ENCODE measurements at regions not wholly inside any gene's neighbourhood (a gene's known extent, or its start where the extent isn't known, plus 50 kb on each side); places are given as distances from the start of the nearest gene placed in this dataset.

DNA sequence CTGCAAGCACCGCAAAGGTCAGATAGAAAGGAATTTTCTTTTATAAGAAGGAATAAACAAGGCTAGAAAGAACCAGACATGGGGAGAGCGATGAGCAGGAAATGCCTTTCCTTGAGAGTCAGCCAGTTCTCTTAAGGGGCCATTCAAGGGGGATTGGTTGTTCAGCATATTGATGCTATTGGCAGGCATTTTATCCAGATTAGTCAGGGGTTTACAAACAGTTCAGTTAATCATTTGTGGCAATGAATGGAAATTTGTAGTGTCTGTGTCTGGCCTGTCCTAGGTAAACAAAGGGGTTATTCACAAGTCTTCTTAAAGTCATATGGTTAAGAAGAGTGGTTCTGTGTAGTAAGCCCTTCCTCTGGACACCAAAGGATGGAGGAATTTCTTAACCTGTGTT, 184.7 kb upstream of the FRMPD4 start:
- no peak for TF ChIP-seq CTCF (optimal IDR thresholded peaks at IDR 0.05 in 1 of 3, IDR thresholded peaks at IDR 0.05 in 1 of 3, conservative IDR thresholded peaks at IDR 0.05 in 1 of 3; ENCODE audit: extremely low read depth in 1 of 3, insufficient read depth in 2 of 3, low read length in 3 of 3)
- no peak for TF ChIP-seq EZH2 (IDR thresholded peaks at IDR 0.05; ENCODE audit: low read length)
- no peak overlapping the region for H3K4me2 ChIP-seq (ENCODE audit: control insufficient read depth, extremely low read depth, insufficient read depth, low read depth, low read length)
- no peak overlapping the region for H3K4me3 ChIP-seq (ENCODE audit: control insufficient read depth in 2 of 3, extremely low read depth in 1 of 3, insufficient read depth in 2 of 3, low read depth in 1 of 3, low read length in 3 of 3)
- dilution Hi-C loops (cut with MboI; ENCODE audit: extremely low pct_ligation_motif_present, low sequenced_read_pairs) = no loop called here
- no peaks in the 10 kb centered on the region for H3K36me3 ChIP-seq (ENCODE audit: control insufficient read depth in 2 of 2, extremely low read depth in 1 of 2, insufficient read depth in 2 of 2, low read length in 2 of 2)
- no peaks in the 10 kb centered on the region for H3K27me3 ChIP-seq (ENCODE audit: control insufficient read depth, extremely low read depth, insufficient read depth, low read length)
- no peak for DNase-seq (ENCODE audit: low read depth, low spot score)
- peak; percentile 58 for FAIRE-seq
- H3K4me1 ChIP-seq (ENCODE audit: control insufficient read depth, extremely low read depth, insufficient read depth, low read length) = peaks cover 2% of the 10 kb centered on the region
- H4K20me1 ChIP-seq (ENCODE audit: control insufficient read depth, extremely low read depth, insufficient read depth, low read length) = no peaks in the 10 kb centered on the region
- no peak overlapping the region for H2AFZ ChIP-seq (ENCODE audit: control insufficient read depth, low read length)
- no peaks in the 10 kb centered on the region for H3K9me1 ChIP-seq (ENCODE audit: control insufficient read depth, extremely low read depth, insufficient read depth, low read length)
- H3K27ac ChIP-seq (ENCODE audit: control insufficient read depth, insufficient read depth, low read length) = no peak overlapping the region
- H3K9me3 ChIP-seq (ENCODE audit: control insufficient read depth, low read depth, low read length) = no peaks in the 10 kb centered on the region
- H3K79me2 ChIP-seq (ENCODE audit: control insufficient read depth, insufficient read depth, low read length) = no peaks in the 10 kb centered on the region
- no peak overlapping the region for H3K9ac ChIP-seq (ENCODE audit: control insufficient read depth, extremely low read depth, insufficient read depth, low read length)

DNA sequence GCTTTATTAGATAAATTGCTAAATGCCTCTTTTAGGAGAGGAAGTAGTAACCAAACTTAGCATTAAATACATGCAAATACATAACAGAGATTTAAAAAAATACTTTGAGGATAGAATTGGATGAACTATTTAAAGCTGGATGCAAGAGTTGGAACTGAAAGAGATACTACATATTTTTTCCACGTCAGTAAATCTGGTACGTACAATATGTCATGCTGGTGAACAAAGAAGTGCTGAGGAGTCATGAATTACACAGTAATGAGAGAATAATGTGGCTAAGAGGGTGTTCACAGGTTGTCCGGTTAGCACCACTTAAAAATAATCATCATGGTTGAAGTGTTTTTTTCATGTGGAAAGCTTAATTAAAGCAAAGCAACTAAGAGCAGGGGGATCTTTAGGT, 184.1 kb upstream of the FRMPD4 start:
- no peak for DNase-seq (ENCODE audit: low read depth, low spot score)
- no peaks in the 10 kb centered on the region for H3K9me3 ChIP-seq (ENCODE audit: control insufficient read depth, low read depth, low read length)
- no peaks in the 10 kb centered on the region for H3K9me1 ChIP-seq (ENCODE audit: control insufficient read depth, extremely low read depth, insufficient read depth, low read length)
- no peaks in the 10 kb centered on the region for H4K20me1 ChIP-seq (ENCODE audit: control insufficient read depth, extremely low read depth, insufficient read depth, low read length)
- H3K27ac ChIP-seq (ENCODE audit: control insufficient read depth, insufficient read depth, low read length) = no peak overlapping the region
- H3K4me1 ChIP-seq (ENCODE audit: control insufficient read depth, extremely low read depth, insufficient read depth, low read length) = peaks cover 2% of the 10 kb centered on the region
- no peak overlapping the region for H2AFZ ChIP-seq (ENCODE audit: control insufficient read depth, low read length)
- H3K9ac ChIP-seq (ENCODE audit: control insufficient read depth, extremely low read depth, insufficient read depth, low read length) = no peak overlapping the region
- H3K4me3 ChIP-seq (ENCODE audit: control insufficient read depth in 2 of 3, extremely low read depth in 1 of 3, insufficient read depth in 2 of 3, low read depth in 1 of 3, low read length in 3 of 3) = no peak overlapping the region
- no peak for FAIRE-seq
- H3K27me3 ChIP-seq (ENCODE audit: control insufficient read depth, extremely low read depth, insufficient read depth, low read length) = no peaks in the 10 kb centered on the region
- no peak for TF ChIP-seq EZH2 (IDR thresholded peaks at IDR 0.05; ENCODE audit: low read length)
- TF ChIP-seq CTCF (optimal IDR thresholded peaks at IDR 0.05 in 1 of 3, IDR thresholded peaks at IDR 0.05 in 1 of 3, conservative IDR thresholded peaks at IDR 0.05 in 1 of 3; ENCODE audit: extremely low read depth in 1 of 3, insufficient read depth in 2 of 3, low read length in 3 of 3) = no peak
- no peak overlapping the region for H3K4me2 ChIP-seq (ENCODE audit: control insufficient read depth, extremely low read depth, insufficient read depth, low read depth, low read length)
- H3K79me2 ChIP-seq (ENCODE audit: control insufficient read depth, insufficient read depth, low read length) = no peaks in the 10 kb centered on the region
- dilution Hi-C loops (cut with MboI; ENCODE audit: extremely low pct_ligation_motif_present, low sequenced_read_pairs) = no loop called here
- no peaks in the 10 kb centered on the region for H3K36me3 ChIP-seq (ENCODE audit: control insufficient read depth in 2 of 2, extremely low read depth in 1 of 2, insufficient read depth in 2 of 2, low read length in 2 of 2)
